ENCODE measurements at regions not wholly inside any gene's neighbourhood (a gene's known extent, or its start where the extent isn't known, plus 50 kb on each side); places are given as distances from the start of the nearest gene placed in this dataset.

GRCh38 chr7:52100-52499 lies 140.3 kb upstream of the FAM20C start:
- TF ChIP-seq EZH2 (IDR thresholded peaks at IDR 0.05; ENCODE audit: borderline replicate concordance, low read depth, low read length, severe bottlenecking), result no peak
- no peak for TF ChIP-seq CTCF (IDR thresholded peaks at IDR 0.05; ENCODE audit: borderline replicate concordance, extremely low read depth, low read length, poor library complexity, severe bottlenecking)
